Liver (tissue), 3 donors: ENCODE measurements at regions not wholly inside any gene's neighbourhood (a gene's known extent, or its start where the extent isn't known, plus 50 kb on each side); places are given as distances from the start of the nearest gene placed in this dataset.

Source experiments
- CTCF ChIP-seq: fragments of 150-350 bp; IDR thresholded peaks from 2 replicates; pipeline ENCODE4 v1.5.1; 2017; ENCODE audit warnings: improper control_type of control experiment, low read depth, low read length; ENCODE audit not compliant: missing input control
- EGR1 ChIP-seq, 2 donors: IDR thresholded peaks; 2 replicates each; pipeline ENCODE4 v1.6.1; 2016 to 2018; ENCODE audit warnings: antibody characterized with exemption in 2 of 2, low read depth in 2 of 2
- GABPA ChIP-seq, 2 donors: IDR thresholded peaks in 1 of 2; conservative IDR thresholded peaks in 1 of 2; 2 replicates each; pipeline ENCODE4 v1.6.1; 2016; ENCODE audit warnings: antibody characterized with exemption in 2 of 2, mild to moderate bottlenecking in 1 of 2, moderate library complexity in 1 of 2
- HNF4A ChIP-seq, 2 donors: conservative IDR thresholded peaks; 2 replicates each; pipeline ENCODE4 v1.6.1; 2016; ENCODE audit warnings: antibody characterized with exemption in 2 of 2, mild to moderate bottlenecking in 2 of 2
- JUND ChIP-seq, 2 donors: IDR thresholded peaks; 2 replicates each; pipeline ENCODE4 v1.6.1; 2016; ENCODE audit warnings: antibody characterized with exemption in 2 of 2
- MAX ChIP-seq: IDR thresholded peaks from 2 replicates; pipeline ENCODE4 v1.6.1; 2016; ENCODE audit warnings: antibody characterized with exemption
- NR2F2 ChIP-seq: IDR thresholded peaks from 2 replicates; pipeline ENCODE4 v1.6.1; 2016; ENCODE audit warnings: antibody characterized with exemption
- RAD21 ChIP-seq, 2 donors: IDR thresholded peaks; 2 replicates each; pipeline ENCODE4 v1.6.1; 2016; ENCODE audit warnings: antibody characterized with exemption in 2 of 2, mild to moderate bottlenecking in 2 of 2
- REST ChIP-seq: IDR thresholded peaks from 2 replicates; pipeline ENCODE4 v1.6.1; 2016; ENCODE audit warnings: antibody characterized with exemption, mild to moderate bottlenecking
- SP1 ChIP-seq: IDR thresholded peaks from 2 replicates; pipeline ENCODE4 v1.6.1; 2018; ENCODE audit warnings: antibody characterized with exemption, mild to moderate bottlenecking
- TAF1 ChIP-seq: conservative IDR thresholded peaks from 2 replicates; pipeline ENCODE4 v1.6.1; 2016; ENCODE audit warnings: antibody characterized with exemption, mild to moderate bottlenecking
- TF ChIP-seq, protein P1 (sequence below): IDR thresholded peaks from 2 replicates; pipeline ENCODE4 v1.6.1; 2016; ENCODE audit warnings: antibody characterized with exemption
- donor health status: healthy.
- donor health status: healthy.

DNA sequence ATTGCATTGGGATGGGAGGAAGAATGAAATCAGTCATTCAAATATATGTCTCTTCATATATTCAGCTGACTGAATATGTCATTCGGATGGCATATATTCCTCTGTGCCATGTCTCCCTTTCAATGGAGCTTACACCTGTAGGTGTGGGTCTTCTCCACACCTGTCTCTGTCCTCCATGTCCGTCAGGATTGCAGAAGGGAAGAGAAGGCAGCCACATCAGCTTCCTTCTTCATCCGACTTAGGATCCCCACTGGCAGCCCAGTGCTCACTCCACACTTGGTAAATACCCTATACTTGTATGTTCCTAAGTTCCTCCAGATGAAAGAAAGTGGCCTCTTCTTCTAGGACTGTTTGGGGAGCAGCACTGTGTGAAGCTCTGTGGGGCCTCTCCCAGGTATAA, 250.1 kb downstream of the BCL2 start:
- TF ChIP-seq CTCF (no peak), SP1 (no peak), REST (no peak), TAF1 (no peak), HNF4A (conservative IDR thresholded peaks at IDR 0.05) (no peak), NR2F2 (no peak), MAX (no peak), RAD21 (IDR thresholded peaks at IDR 0.05) (no peak), GABPA (IDR thresholded peaks at IDR 0.05 in 1 of 2, conservative IDR thresholded peaks at IDR 0.05 in 1 of 2) (no peak), JUND (IDR thresholded peaks at IDR 0.05) (no peak), EGR1 (IDR thresholded peaks at IDR 0.05; ENCODE audit: low read depth in 2 of 2) (no peak)
- TF ChIP-seq, protein P1, sequence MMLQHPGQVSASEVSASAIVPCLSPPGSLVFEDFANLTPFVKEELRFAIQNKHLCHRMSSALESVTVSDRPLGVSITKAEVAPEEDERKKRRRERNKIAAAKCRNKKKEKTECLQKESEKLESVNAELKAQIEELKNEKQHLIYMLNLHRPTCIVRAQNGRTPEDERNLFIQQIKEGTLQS, result no peak
